ENCODE measurements at regions not wholly inside any gene's neighbourhood (a gene's known extent, or its start where the extent isn't known, plus 50 kb on each side); places are given as distances from the start of the nearest gene placed in this dataset.

DNA sequence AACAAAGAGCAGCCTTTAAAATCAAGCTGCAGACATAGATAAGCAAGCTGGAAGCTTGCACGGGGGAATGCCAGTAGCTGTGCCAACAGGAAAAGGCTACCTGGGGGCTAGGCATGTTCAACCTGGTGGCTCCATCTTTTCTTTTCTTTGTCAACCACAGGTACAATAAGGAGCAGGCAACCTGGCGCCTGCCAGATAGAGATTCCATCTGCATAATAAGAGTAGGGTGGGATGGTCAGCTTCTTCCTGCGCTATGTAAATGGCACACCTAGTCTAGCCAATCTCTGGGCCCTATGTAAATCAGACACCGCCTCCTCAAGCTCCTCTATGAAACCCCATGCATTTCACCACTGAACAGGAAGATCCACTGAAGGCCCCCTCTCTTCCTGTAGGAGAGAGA is 87.4 kb upstream of the PKP2 start:
- TF ChIP-seq, protein P1, sequence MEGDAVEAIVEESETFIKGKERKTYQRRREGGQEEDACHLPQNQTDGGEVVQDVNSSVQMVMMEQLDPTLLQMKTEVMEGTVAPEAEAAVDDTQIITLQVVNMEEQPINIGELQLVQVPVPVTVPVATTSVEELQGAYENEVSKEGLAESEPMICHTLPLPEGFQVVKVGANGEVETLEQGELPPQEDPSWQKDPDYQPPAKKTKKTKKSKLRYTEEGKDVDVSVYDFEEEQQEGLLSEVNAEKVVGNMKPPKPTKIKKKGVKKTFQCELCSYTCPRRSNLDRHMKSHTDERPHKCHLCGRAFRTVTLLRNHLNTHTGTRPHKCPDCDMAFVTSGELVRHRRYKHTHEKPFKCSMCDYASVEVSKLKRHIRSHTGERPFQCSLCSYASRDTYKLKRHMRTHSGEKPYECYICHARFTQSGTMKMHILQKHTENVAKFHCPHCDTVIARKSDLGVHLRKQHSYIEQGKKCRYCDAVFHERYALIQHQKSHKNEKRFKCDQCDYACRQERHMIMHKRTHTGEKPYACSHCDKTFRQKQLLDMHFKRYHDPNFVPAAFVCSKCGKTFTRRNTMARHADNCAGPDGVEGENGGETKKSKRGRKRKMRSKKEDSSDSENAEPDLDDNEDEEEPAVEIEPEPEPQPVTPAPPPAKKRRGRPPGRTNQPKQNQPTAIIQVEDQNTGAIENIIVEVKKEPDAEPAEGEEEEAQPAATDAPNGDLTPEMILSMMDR (IDR thresholded peaks at IDR 0.05; ENCODE audit: borderline replicate concordance, extremely low read depth, low read length, poor library complexity, severe bottlenecking), result no peak
- TF ChIP-seq EZH2 (IDR thresholded peaks at IDR 0.05; ENCODE audit: borderline replicate concordance, low read depth, low read length, severe bottlenecking), result no peak

All from DND-41 (cell line).